ENCODE measurements at regions not wholly inside any gene's neighbourhood (a gene's known extent, or its start where the extent isn't known, plus 50 kb on each side); places are given as distances from the start of the nearest gene placed in this dataset.

DNA sequence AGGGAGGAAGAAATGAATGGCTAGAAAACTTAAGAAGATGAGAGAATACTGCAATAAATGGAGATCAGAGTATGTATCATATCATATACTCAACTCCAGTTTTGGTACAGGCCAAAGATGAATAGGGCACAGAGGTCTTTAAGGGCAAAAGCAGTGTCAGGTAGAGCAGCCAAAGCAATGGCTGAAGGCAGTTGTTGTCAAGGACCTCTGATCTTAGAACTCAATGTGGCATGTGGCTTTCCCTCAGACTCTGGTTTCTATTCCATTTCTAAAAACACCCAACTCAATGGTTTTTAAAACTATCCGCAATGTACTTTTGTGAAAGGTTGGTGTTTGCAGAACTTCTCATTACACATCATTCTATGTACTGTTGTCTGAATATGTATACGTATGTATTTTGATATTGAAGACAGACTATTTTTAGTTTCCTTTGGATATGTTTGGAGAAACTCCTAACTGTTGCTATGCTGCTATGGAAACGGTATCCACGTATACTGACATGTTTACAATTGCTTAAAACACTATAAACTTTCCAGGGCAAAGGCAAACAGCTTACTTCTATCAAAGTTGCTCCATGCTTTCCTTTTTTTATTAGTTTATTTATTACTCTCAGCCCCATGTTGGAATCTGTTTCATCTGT is 58.1 kb upstream of the PELI1 start:
- TF ChIP-seq POLR2A (IDR thresholded peaks at IDR 0.05; ENCODE audit: low read depth, low read length) (no peak), TAF1 (IDR thresholded peaks at IDR 0.05; ENCODE audit: low read depth, low read length) (no peak), POLR2AphosphoS5 (IDR thresholded peaks at IDR 0.05; ENCODE audit: low read depth, low read length) (no peak)
